Upper lobe of left lung (tissue), 6 donors: ENCODE measurements at regions not wholly inside any gene's neighbourhood (a gene's known extent, or its start where the extent isn't known, plus 50 kb on each side); places are given as distances from the start of the nearest gene placed in this dataset.

Experiments used
- ATAC-seq, 2 donors: fragments of 200-7000 bp; cut with Tn5 transposase; one replicate each; pipeline ENCODE4 v1.9.1; 2022; ENCODE audit warnings: mild to moderate bottlenecking in 2 of 2, moderate library complexity in 2 of 2; ENCODE audit not compliant: low FRiP score in 2 of 2
- DNase-seq, 2 donors: peaks; one replicate each; pipeline ENCODE4 v3.0.0-alpha.2; 2019 to 2020
- H3K27ac ChIP-seq, 4 donors: fragments of 200-600 bp; sonication (generic); one replicate each; pipeline ENCODE4 v1.5.1; 2016 to 2019
- H3K27me3 ChIP-seq, 4 donors: fragments of 200-600 bp; sonication (generic); one replicate each; pipeline ENCODE4 v1.5.1; 2017 to 2019
- H3K36me3 ChIP-seq, 4 donors: fragments of 200-600 bp; sonication (generic); one replicate each; pipeline ENCODE4 v1.5.1; 2016 to 2019
- H3K4me1 ChIP-seq, 4 donors: fragments of 200-600 bp; sonication (generic); one replicate each; pipeline ENCODE4 v1.5.1; 2018 to 2019
- H3K4me3 ChIP-seq, 4 donors: fragments of 200-600 bp; sonication (generic); one replicate each; pipeline ENCODE4 v1.5.1; 2017 to 2019; ENCODE audit warnings: mild to moderate bottlenecking in 2 of 4, moderate library complexity in 1 of 4
- H3K9me3 ChIP-seq, 4 donors: fragments of 200-600 bp; sonication (generic); one replicate each; pipeline ENCODE4 v1.5.1; 2018 to 2019
- CTCF ChIP-seq, 6 experiments: fragments of 450-650 bp in 4 of 6; fragments of 200-600 bp in 2 of 6; sonication (generic) in 2 of 6; IDR thresholded peaks; one replicate each; pipeline ENCODE4 v1.5.1; 2016 to 2019; ENCODE audit warnings: antibody characterized with exemption in 6 of 6
- EP300 ChIP-seq, 4 donors: sonication (generic); formaldehyde crosslinking; IDR thresholded peaks; one replicate each; pipeline ENCODE4 v1.5.1; 2017; ENCODE audit warnings: antibody characterized with exemption in 4 of 4, control low read depth in 2 of 4
- POLR2A ChIP-seq, 4 donors: fragments of 450-650 bp; IDR thresholded peaks; one replicate each; pipeline ENCODE4 v1.5.1; 2016 to 2017; ENCODE audit warnings: antibody characterized with exemption in 4 of 4, mild to moderate bottlenecking in 2 of 4
- POLR2AphosphoS5 ChIP-seq, 2 donors: sonication (generic); formaldehyde crosslinking; IDR thresholded peaks; one replicate each; pipeline ENCODE4 v1.5.1; 2017; ENCODE audit warnings: antibody characterized with exemption in 2 of 2
- WGBS, 2 donors: methylation state at CpG; one replicate each; pipeline ENCODE4 v1.1.5; 2017 to 2018; 5-methylcytosine and 5-hydroxymethylcytosine counted together
- donor health status: DM: no; HTN: no; CAD: no; lungs with moderate emphysema.
- donor health status: DM: no; HTN: yes; CAD: no; lungs with severe emphysema.

- no peaks in the 10 kb centered on the region for H3K36me3 ChIP-seq
- ATAC-seq, result no peak
- peaks cover 0 to 9% (median 7%) of the 10 kb centered on the region in 4 donors for H3K9me3 ChIP-seq
- H3K27me3 ChIP-seq, result no peaks in the 10 kb centered on the region
- H3K27ac ChIP-seq, result no peak overlapping the region
- H3K4me1 ChIP-seq, result no peaks in the 10 kb centered on the region
- WGBS, 2 donors, result 53 to 82% methylated on average over 3 of the region's 3 CpGs
- TF ChIP-seq EP300 (IDR thresholded peaks at IDR 0.05) (no peak), CTCF (IDR thresholded peaks at IDR 0.05) (no peak), POLR2AphosphoS5 (IDR thresholded peaks at IDR 0.05) (no peak), POLR2A (IDR thresholded peaks at IDR 0.05) (no peak)
- H3K4me3 ChIP-seq, result no peak overlapping the region
- no peak for DNase-seq
These were observed 100.8 kb upstream of the SLC35B3 start for GRCh38 chr6:8536122-8536521.

DNA sequence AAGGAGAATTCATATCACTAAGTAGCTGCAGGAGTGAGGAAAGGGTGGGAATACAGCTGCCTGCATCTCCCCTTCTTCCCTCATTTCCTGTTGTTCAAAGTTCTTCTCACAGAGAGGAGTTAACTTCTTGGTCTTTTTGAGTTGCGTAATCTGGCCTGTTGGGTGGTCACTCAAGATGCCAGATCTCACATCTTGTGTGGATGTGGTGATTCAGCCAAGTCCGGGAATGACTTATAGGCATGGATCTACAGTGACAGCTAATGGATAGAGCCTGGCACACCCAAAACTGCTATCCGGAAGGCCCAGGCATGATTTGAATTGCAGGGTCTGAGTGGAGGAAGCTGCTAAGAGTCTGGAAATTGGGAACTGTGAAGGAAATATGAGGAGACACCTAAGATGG lies 100.2 kb upstream of the SLC35B3 start:
- no peak for TF ChIP-seq EP300 (IDR thresholded peaks at IDR 0.05)
- no peak for TF ChIP-seq CTCF (IDR thresholded peaks at IDR 0.05)
- no peak for TF ChIP-seq POLR2A (IDR thresholded peaks at IDR 0.05)
- TF ChIP-seq POLR2AphosphoS5 (IDR thresholded peaks at IDR 0.05), result no peak
- WGBS, 2 donors, result 42 to 71% methylated on average over 3 of the region's 3 CpGs
- H3K27me3 ChIP-seq, result no peaks in the 10 kb centered on the region
- no peak overlapping the region for H3K4me3 ChIP-seq
- peaks cover 0 to 6% (median 5%) of the 10 kb centered on the region in 4 donors for H3K9me3 ChIP-seq
- no peaks in the 10 kb centered on the region for H3K4me1 ChIP-seq
- no peak for DNase-seq
- no peaks in the 10 kb centered on the region for H3K36me3 ChIP-seq
- no peak for ATAC-seq
- H3K27ac ChIP-seq, result no peak overlapping the region

- TF ChIP-seq POLR2A (IDR thresholded peaks at IDR 0.05) (no peak), CTCF (IDR thresholded peaks at IDR 0.05) (no peak), EP300 (IDR thresholded peaks at IDR 0.05) (no peak), POLR2AphosphoS5 (IDR thresholded peaks at IDR 0.05) (no peak)
- no peaks in the 10 kb centered on the region for H3K36me3 ChIP-seq
These were observed 95.6 kb upstream of the SLC35B3 start for GRCh38 chr6:8530785-8531435.

DNA sequence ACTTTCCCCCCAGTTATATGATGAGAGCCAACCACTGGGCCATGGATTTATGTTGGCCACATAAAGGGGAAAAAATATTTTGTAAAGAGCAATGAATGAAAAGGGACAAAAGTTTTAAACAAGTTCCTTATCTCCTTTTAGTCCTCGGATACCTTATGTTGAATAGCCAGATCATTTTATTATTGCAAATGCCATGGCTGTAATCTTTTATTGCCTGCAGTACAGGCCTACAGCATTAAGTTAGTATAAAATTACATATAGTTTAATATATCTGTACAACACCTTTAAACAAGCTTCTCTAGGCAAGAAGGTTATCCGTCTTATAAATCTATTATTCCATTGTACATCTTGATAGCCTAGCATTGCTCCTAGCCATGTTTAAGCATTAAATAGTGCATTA lies 93.9 kb upstream of the SLC35B3 start:
- no peak for DNase-seq
- no peak overlapping the region for H3K27ac ChIP-seq
- no peaks in the 10 kb centered on the region for H3K27me3 ChIP-seq
- TF ChIP-seq POLR2A (IDR thresholded peaks at IDR 0.05), result no peak
- TF ChIP-seq CTCF (IDR thresholded peaks at IDR 0.05), result no peak
- H3K4me1 ChIP-seq, result no peaks in the 10 kb centered on the region
- no peak for ATAC-seq
- 89 to 90% methylated on average over 2 of the region's 2 CpGs for WGBS, 2 donors
- H3K36me3 ChIP-seq, result no peaks in the 10 kb centered on the region
- H3K9me3 ChIP-seq, result no peaks in the 10 kb centered on the region
- no peak overlapping the region for H3K4me3 ChIP-seq

More at GRCh38 chr6:8530785-8531435, 95.6 kb upstream of the SLC35B3 start:
- Histone ChIP-seq H3K9me3 (no peaks in the 10 kb centered on the region), H3K27me3 (no peaks in the 10 kb centered on the region), H3K27ac (no peak overlapping the region), H3K4me3 (peak overlapping the region in 1 of 4 donors; percentile 5), H3K4me1 (no peaks in the 10 kb centered on the region)
- WGBS, 2 donors, result 80% methylated on average over 12 of the region's 12 CpGs
- DNase-seq, result peak in 1 of 2 donors; percentile 51
- ATAC-seq, result no peak

DNA sequence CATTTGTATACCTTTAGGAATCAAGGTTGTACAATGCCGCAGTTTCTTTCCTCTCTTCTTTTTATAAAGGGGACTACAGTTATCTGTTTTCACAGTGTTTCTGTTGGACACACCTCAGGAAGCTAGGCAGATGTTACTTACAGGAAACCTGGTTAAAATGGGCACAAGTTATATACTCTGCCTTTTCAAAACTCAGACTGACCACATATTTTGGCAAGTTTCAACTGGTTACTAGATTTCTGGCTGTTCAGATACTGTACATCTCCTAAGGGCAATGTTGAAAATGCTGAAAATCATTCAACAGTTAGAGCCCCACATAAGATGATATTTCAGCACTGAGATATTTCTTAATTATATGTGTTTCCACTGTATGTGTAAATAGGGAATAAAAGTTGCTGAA lies 92.5 kb upstream of the SLC35B3 start:
- Histone ChIP-seq H3K36me3 (no peaks in the 10 kb centered on the region), H3K4me1 (no peaks in the 10 kb centered on the region), H3K27ac (no peak overlapping the region), H3K9me3 (no peaks in the 10 kb centered on the region), H3K4me3 (no peak overlapping the region), H3K27me3 (no peaks in the 10 kb centered on the region)
- DNase-seq (no peak), ATAC-seq (no peak)
- 94 to 97% methylated on average over 1 of the region's 1 CpG for WGBS, 2 donors
- TF ChIP-seq POLR2AphosphoS5 (IDR thresholded peaks at IDR 0.05) (no peak), EP300 (IDR thresholded peaks at IDR 0.05) (no peak), POLR2A (IDR thresholded peaks at IDR 0.05) (no peak), CTCF (IDR thresholded peaks at IDR 0.05) (no peak)
